ENCODE measurements at regions not wholly inside any gene's neighbourhood (a gene's known extent, or its start where the extent isn't known, plus 50 kb on each side); places are given as distances from the start of the nearest gene placed in this dataset.
"Not testable (repeated sequence)": the region's sequence is repeated elsewhere in the genome, so short reads cannot be mapped to it uniquely, and the experiment has no call there.

GRCh38 chr12:70008944-70009343 lies 183.9 kb downstream of the MYRFL start:
- H3K27ac ChIP-seq: no peak overlapping the region
- no peaks in the 10 kb centered on the region for H3K27me3 ChIP-seq
- intact Hi-C loops (cut with DNase I): no loop called here
- H3K9me3 ChIP-seq: peaks cover 0 to 17% (median 7%) of the 10 kb centered on the region in 3 donors
- no peak for TF ChIP-seq POLR2A (IDR thresholded peaks at IDR 0.05)
- TF ChIP-seq CTCF (IDR thresholded peaks at IDR 0.05): no peak
- H3K4me1 ChIP-seq: peaks cover 0 to 12% (median 0%) of the 10 kb centered on the region in 3 donors
- no peaks in the 10 kb centered on the region for H3K36me3 ChIP-seq
- H3K4me3 ChIP-seq: no peak overlapping the region
- no peak for DNase-seq

- peaks cover 0 to 7% (median 0%) of the 10 kb centered on the region in 3 donors for H3K4me1 ChIP-seq
- no peak for TF ChIP-seq CTCF (IDR thresholded peaks at IDR 0.05)
- TF ChIP-seq POLR2A (IDR thresholded peaks at IDR 0.05): no peak
- intact Hi-C loops (cut with DNase I): no loop called here
- H3K27me3 ChIP-seq: no peaks in the 10 kb centered on the region
- no peak for DNase-seq
- H3K27ac ChIP-seq: no peak overlapping the region
- peaks cover 0 to 17% (median 7%) of the 10 kb centered on the region in 3 donors for H3K9me3 ChIP-seq
- H3K36me3 ChIP-seq: no peaks in the 10 kb centered on the region
- H3K4me3 ChIP-seq: no peak overlapping the region
- 91 to 100% methylated on average over 1 of the region's 1 CpG for WGBS, 2 donors
These were observed 186.3 kb downstream of the MYRFL start for GRCh38 chr12:70011353-70011752.

GRCh38 chr12:70013016-70013415 lies 188.0 kb downstream of the MYRFL start:
- H3K9me3 ChIP-seq: peaks cover 0 to 10% (median 7%) of the 10 kb centered on the region in 3 donors
- H3K4me1 ChIP-seq; H3K27me3 ChIP-seq; intact Hi-C loops (cut with DNase I); DNase-seq; H3K36me3 ChIP-seq: not testable (repeated sequence)
- H3K27ac ChIP-seq: peak overlapping the region in 3 of 4 donors; percentile 21 to 63 (median 50)
- peak overlapping the region in 3 of 4 donors; percentile 33 to 45 (median 34) for H3K4me3 ChIP-seq
- 34 to 66% methylated on average over 5 to 10 of the region's 23 CpGs for WGBS, 2 donors

- Histone ChIP-seq H3K27ac (no peak overlapping the region), H3K9me3 (no peaks in the 10 kb centered on the region), H3K36me3 (no peaks in the 10 kb centered on the region), H3K4me1 (peaks cover 0 to 20% (median 0%) of the 10 kb centered on the region in 3 donors), H3K4me3 (no peak overlapping the region), H3K27me3 (no peaks in the 10 kb centered on the region)
- WGBS, 2 donors: 89 to 91% methylated on average over 9 to 11 of the region's 15 CpGs
- TF ChIP-seq CTCF (IDR thresholded peaks at IDR 0.05): no peak
- TF ChIP-seq POLR2A (IDR thresholded peaks at IDR 0.05): no peak
- intact Hi-C loops (cut with DNase I): no loop called here
- no peak for DNase-seq
These were observed 203.5 kb downstream of the MYRFL start for GRCh38 chr12:70028515-70028914.

- no peaks in the 10 kb centered on the region for H3K9me3 ChIP-seq
- intact Hi-C loops (cut with DNase I): no loop called here
- TF ChIP-seq POLR2A (IDR thresholded peaks at IDR 0.05) (no peak), CTCF (IDR thresholded peaks at IDR 0.05) (no peak)
- H3K27me3 ChIP-seq: no peaks in the 10 kb centered on the region
- no peak overlapping the region for H3K4me3 ChIP-seq
- no peak for DNase-seq
- H3K27ac ChIP-seq: no peak overlapping the region
- WGBS, 2 donors: 90% methylated on average over 3 of the region's 3 CpGs; no CpG with 5 or more reads in 1 of the 2 donors
- peaks cover 0 to 20% (median 0%) of the 10 kb centered on the region in 3 donors for H3K4me1 ChIP-seq
- H3K36me3 ChIP-seq: no peaks in the 10 kb centered on the region
These were observed 203.9 kb downstream of the MYRFL start for GRCh38 chr12:70028918-70029317.

- TF ChIP-seq CTCF (IDR thresholded peaks at IDR 0.05) (no peak), POLR2A (IDR thresholded peaks at IDR 0.05) (no peak)
- peak overlapping the region in 2 of 4 donors; percentile 46 to 59 for H3K27ac ChIP-seq
- WGBS, 2 donors: 63 to 65% methylated on average over 3 of the region's 3 CpGs
- no peak overlapping the region for H3K4me3 ChIP-seq
- peaks cover 0 to 20% (median 0%) of the 10 kb centered on the region in 3 donors for H3K4me1 ChIP-seq
- H3K36me3 ChIP-seq: no peaks in the 10 kb centered on the region
- intact Hi-C loops (cut with DNase I): no loop called here
- no peaks in the 10 kb centered on the region for H3K9me3 ChIP-seq
- DNase-seq: no peak
- no peaks in the 10 kb centered on the region for H3K27me3 ChIP-seq
These were observed 206.0 kb downstream of the MYRFL start for GRCh38 chr12:70031046-70031445.
